ENCODE measurements at regions not wholly inside any gene's neighbourhood (a gene's known extent, or its start where the extent isn't known, plus 50 kb on each side); places are given as distances from the start of the nearest gene placed in this dataset.

DNA sequence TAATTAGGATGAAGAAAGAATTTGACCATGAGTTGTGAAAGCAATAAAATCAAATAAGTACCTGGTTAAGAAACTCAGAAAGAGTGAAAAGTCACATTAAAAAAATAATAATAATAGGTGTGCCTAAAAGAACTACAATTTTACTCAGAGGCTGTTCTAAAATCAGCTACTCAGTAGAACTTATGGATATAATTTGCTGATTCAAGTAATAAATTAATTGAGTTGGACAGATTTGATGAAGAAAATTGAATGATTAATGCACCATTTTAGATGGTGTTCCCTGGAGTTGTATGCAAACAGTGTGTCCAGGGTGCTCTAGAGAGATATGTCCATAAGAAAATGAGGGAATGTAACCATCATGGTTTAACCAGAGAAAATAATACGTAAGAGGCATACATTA is 2852.5 kb downstream of the PCDH9 start:
- no peak for DNase-seq (ENCODE audit: low read depth in 2 of 3, low spot score in 1 of 3)

DNA sequence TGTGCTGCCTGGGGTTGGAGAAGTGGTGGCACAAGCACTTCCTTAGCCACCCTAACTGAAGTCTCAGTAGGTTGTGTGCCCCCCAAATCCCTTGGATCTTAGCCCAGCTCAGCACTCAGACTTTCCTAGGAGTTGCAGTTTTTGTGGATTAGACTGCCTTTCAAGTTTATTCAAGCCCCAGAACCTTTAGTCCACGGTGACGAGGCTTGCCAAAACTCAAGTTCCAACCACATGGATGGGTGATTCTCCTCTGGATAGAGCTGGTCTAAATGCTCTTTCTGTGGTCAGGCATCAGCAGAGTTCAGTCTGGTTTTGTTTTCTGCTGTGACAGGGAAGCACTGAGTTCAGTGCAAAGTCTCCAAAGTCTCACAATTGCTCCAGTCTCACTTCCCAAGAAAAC is 2858.7 kb downstream of the PCDH9 start:
- DNase-seq (ENCODE audit: low read depth in 2 of 3, low spot score in 1 of 3) = no peak

DNA sequence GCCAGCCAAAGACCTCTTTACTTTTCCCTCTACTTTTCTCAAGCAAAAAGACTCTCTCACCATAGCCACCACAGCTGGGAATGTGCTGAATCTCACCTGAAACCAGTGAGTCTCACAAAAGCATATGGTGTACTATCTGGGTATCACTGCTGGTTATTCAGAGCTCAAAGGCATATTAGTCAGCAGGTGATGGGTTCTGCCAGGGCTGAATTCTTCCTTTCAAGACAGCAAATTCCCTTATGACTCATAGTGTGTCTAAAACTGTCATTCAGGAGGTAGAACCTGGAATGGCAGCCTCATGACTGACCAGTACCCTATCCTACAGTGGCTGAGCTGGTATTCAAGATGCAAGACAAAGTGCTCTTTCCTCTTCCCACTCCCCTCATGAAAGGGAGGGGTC is 2859.1 kb downstream of the PCDH9 start:
- DNase-seq (ENCODE audit: low read depth in 2 of 3, low spot score in 1 of 3) = no peak

DNA sequence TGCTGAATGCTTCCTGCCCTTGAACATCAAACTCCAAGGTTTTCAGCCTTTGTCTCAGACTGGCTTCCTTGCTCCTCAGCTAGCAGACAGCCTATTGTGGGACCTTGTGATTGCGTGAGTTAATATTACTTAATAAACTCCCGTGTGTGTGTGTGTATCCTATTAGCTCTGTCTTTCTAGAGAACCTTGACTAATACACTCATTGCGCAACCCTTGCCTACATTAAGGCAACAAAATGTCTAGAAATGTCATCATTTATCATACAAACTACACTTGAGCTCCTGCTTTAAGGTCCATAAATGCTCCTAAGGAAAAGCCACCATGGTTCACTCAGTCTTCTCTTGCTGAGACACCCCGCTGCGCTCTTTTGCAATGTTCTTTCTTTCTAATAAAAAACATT is 2861.0 kb downstream of the PCDH9 start:
- no peak for DNase-seq (ENCODE audit: low read depth in 2 of 3, low spot score in 1 of 3)

DNA sequence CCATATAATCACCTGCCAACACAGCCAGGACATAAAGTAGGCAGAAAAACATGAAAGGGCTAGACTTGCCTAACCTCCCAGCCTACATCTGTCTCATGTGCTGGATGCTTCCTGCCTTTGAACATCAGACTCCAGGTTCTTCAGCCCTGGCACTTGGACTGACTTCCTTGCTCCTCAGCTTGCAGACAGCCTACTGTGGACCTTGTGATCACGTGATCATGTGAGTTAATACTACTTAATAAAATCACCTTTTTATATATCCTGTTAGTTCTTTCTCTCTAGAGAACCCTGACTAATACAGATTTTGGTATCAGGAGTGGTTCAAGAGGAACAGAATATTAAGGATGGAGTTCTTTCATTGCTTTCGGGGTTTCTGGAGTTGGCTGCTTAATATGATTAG is 2867.6 kb downstream of the PCDH9 start:
- DNase-seq (ENCODE audit: low read depth in 2 of 3, low spot score in 1 of 3) = no peak

DNA sequence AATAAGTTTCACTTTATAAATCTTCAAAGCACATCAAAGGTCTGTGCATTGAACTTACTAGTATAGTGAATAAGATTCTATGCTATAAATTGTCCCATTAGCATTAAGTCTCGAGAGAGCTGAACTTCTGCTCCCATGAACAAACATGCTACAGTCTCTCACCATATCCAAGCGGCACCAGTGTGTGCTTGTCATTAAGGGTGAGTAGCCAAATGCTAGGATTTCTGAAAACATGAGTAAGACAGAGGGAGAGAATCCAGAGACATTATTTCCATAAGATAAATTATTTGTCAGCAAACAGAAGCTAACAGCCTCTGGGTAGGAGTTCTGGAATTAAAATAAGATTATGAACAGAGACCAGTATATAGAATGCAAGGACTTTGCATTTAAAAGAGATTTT is 2882.5 kb downstream of the PCDH9 start:
- no peak for DNase-seq (ENCODE audit: low read depth in 2 of 3, low spot score in 1 of 3)

DNA sequence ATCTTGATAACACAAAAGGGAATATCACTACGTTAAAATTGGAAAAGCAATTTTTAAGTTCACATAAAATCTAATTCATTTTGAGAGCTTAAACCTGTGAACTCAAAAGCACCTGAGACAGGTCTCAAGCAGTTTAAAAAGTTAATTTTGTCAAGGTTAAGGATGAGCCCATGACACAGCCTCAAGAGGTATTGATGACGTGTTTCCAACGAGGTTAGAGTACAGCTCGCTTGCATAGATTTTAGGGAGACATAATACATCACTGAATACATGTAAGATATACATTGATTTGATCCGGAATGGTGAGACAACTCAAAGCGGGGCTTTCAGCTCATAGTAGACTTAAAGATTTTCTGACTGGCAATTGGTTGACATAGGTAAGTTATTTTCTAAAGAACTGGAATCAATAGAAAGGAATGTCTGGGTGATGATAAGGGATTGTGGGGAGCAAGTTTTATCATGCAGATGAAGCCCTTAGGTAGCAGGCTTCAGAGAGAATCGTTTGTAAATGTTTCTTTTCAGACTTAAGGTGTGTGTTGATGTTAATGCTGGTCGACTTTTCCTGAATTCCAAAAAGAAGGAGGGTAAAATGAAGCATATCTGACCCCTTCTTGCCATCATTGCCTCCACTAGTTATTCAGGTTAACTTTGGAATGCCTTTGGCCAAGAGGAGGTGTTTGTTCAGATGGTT is 2890.6 kb downstream of the PCDH9 start:
- no peak for DNase-seq (ENCODE audit: low read depth in 2 of 3, low spot score in 1 of 3)

DNA sequence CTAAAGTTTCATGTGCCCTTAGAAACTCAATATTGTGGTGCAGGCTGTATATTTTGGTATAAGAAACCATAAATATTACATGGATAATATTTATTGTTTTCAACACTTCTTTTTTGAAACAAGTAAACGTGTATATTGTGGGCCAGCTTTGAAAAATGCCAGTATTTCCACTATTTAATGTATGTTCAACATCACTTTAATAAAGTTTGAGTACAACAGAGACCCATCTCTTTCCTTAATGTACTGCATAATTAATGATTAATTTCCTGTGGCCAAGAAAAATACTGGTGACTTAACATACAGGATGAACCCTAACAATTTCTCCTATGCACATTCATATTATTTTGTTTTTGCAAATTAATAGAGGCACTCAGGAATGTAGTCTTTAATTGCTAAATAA is 2891.5 kb downstream of the PCDH9 start:
- DNase-seq (ENCODE audit: low read depth in 2 of 3, low spot score in 1 of 3) = no peak

DNA sequence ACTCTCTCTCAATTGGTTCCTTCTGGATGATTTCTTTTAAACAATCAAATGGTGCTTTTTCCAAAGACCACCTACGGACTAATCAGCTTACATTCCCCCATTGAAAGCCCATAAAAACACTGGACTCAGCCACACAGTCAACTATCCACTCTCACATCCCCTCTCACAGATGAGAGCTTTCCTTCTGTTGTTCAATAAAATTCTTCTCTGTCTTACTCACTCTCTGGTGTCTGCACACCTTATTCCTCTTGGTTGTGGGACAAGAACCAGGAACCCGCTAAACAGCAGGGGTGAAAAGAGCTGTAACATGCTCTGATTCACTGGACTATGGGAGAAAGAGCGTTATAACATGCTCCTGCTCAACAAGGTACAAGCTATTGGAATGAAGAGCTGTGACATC is 2896.2 kb downstream of the PCDH9 start:
- no peak for DNase-seq (ENCODE audit: low read depth in 2 of 3, low spot score in 1 of 3)

DNA sequence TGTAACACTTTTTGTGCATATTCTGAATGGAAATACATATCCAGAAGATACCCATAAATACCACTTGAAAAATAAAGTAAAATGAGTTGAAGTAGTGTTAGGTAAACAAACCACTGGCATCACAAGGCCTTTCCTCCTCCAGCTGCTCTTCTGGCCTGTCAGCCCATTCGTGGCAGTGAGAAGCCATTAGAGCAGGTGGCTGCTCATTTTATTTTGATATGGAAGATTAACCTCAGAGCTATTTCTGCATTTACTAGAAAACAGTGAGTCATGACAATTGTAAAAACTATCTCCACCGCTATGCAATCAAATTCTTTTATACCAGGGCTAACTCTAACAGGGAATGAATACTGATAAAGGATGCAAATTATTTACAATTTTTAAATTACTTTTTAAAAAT is 2898.1 kb downstream of the PCDH9 start:
- no peak for DNase-seq (ENCODE audit: low read depth in 2 of 3, low spot score in 1 of 3)

DNA sequence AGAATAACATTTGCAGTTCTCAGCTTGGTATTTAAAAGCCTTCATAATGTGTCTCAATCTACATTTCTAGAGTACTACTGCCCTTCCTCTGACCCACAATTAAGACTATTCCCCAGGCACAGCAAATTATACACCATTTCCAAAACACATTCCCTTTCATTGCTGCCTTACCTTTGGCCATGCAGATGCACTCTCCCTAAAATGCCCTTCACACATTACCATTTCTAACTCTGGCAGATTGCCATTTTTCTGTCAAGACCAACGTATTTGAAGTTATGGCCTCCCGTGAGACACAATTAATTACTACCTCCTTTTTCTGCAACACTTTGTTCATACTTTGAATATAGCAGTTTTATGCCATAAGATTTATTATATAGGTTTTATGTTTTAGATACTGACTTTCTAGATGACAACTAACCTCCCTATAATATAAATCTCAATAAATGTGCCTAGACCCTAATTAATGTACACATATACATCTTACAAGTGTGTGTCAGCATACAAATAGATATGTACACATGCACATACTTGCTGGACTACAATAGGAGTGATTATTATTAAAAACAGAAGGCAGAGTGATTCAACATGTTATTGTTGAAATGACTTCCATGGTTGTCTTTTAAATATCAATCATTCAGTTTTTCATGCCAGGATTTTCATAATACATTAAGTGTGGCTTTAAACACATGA is 2902.5 kb downstream of the PCDH9 start:
- DNase-seq (ENCODE audit: low read depth in 2 of 3, low spot score in 1 of 3) = no peak

DNA sequence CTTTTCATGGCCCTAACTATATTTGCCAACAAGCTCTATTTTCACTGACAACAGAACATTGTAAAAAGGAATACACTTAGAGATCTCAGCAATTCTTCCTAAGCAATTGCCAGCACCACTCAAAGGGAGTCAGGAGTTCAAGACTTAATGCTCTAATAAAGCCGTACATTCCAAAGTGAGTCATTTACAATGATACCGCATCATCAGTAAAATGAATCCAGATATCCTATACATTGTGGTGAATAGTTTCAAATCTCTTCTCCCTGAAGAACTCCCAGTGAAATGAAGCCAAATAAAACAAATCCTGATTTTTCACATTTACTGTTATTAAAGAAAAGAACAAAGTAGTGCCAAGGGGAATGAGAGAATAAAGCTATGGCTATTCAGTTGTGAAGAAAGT is 2898.7 kb upstream of the PCDH20 start:
- DNase-seq (ENCODE audit: low read depth in 2 of 3, low spot score in 1 of 3) = no peak

DNA sequence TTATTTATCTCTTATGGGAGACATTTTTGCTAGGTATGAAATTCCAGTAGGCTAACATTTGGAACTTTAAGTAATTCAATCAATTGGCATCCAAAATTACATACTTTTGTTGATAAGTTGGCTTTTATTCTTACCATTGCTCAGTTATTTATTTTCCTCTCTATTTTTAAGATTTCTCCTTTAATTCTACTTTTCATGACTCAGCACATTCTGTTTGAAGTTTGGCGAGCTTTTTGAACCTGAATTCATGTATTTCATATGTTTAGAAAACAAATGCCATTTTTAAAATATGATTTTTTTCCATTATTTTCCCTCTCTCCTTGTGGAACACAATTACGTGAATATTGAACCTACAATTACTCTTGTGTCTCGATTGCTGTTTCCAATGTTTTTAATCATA is 2896.3 kb upstream of the PCDH20 start:
- DNase-seq (ENCODE audit: low read depth in 2 of 3, low spot score in 1 of 3) = no peak

DNA sequence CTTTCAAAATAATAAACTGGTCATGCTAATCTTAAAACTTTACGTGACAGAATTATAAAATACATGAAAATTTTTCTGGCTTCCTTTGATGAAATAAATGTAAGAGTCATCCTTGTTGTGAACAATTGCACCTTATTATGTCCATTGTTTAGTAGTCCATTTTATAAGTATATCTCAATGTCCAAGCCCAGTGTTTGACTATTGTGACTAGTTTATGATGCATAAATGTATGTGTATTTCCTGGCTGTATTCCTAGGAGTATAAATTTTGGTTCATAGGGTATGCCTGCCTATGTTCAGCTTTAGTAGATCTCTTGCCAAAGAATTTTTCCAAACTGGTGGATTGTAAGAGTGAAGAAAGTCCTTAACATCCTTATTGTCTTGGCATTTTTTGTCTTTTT is 2895.5 kb upstream of the PCDH20 start:
- DNase-seq (ENCODE audit: low read depth in 2 of 3, low spot score in 1 of 3) = no peak

DNA sequence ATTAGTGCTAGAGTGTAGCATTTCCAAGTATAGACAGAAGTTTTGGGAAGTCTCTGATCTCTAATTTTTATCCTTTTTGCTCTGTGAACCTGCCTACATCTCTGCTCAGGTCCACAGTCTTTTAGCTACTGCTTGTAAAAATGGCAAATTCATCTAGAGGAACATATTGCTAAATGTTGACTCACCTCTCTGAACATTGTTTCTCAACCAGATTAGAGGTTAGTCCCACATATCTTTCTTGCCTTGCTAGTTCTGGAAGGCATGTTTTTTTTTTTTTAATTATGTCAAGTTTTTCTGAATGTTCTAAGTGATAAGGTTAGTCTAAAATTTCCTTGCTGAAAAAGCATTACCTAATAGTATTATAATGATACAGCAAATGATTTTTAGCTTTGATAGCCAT is 2889.6 kb upstream of the PCDH20 start:
- no peak for DNase-seq (ENCODE audit: low read depth in 2 of 3, low spot score in 1 of 3)

DNA sequence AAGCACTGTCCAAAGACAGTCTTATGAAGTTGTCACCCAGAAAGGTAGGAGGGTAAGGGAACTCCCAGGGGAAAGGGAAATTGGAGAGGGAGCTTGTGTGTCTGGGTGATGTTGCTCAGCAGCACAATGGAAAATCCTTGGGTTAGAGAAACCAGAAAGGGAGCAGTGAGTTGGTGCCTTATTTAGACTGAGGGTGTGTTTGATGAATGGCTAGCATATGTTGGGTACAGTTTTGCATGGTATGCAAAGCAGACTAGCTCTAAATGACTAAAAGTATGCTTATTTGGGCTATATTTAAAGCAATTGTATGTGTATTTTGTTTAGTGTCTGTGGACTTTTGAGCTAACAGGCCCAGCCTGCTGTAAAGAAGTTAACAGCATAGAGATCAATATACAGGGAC is 2884.6 kb upstream of the PCDH20 start:
- DNase-seq (ENCODE audit: low read depth in 2 of 3, low spot score in 1 of 3) = no peak

DNA sequence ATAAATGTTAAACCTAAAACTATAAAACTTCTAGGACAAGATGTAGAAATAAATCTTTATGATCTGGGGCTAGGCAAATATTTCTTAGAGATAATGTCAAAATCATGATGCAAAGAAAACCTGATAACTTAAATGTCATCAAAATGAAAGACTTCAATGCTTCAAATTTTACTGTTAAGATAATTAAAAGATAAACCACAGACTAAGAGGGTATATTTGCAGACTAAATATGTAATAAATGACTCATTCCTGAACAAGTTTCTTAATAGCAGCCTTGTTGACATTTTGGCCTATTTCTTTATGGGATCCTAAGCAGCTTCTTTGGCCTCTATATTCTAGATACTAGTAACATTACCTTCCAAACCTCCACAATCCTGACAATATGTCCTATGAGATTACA is 2878.3 kb upstream of the PCDH20 start:
- DNase-seq (ENCODE audit: low read depth in 2 of 3, low spot score in 1 of 3) = no peak

DNA sequence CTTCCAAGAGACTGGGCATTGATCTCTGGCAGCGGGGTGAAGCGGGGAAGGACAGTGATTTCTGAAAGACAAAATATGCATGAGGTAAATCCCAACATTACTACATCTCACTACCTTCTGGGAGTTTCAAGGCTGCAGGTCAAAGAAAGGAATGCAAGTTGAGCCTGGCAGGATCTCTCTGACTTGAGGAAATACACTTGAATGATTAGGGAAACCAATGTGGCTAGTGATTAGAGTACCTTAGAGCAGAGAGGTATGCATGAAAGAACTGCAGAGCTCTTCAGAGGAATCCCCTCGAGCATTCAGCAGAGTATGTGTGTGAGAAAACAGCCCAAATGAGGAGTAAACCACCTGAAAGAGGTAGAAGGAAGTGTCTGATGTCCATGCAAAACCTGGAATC is 2874.1 kb upstream of the PCDH20 start:
- DNase-seq (ENCODE audit: low read depth in 2 of 3, low spot score in 1 of 3) = no peak

DNA sequence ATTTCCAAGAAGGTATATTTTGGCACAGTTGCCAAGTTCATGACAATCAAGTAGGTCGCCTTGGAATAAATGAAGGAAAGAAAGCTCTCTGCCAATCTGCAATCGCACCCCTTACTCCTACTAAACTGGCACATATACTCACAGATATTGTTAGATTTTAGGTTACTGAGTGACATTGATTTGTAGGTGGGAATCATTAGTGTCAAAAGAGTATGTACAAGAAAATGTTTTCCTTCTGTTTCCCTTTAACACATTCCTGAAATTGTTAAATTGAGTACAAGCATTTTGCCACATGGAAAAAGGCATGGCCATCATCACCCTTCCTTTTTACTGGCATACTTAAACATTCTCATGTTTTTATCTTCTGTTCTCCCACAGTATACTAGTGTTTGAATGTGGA is 2868.3 kb upstream of the PCDH20 start:
- no peak for DNase-seq (ENCODE audit: low read depth in 2 of 3, low spot score in 1 of 3)

DNA sequence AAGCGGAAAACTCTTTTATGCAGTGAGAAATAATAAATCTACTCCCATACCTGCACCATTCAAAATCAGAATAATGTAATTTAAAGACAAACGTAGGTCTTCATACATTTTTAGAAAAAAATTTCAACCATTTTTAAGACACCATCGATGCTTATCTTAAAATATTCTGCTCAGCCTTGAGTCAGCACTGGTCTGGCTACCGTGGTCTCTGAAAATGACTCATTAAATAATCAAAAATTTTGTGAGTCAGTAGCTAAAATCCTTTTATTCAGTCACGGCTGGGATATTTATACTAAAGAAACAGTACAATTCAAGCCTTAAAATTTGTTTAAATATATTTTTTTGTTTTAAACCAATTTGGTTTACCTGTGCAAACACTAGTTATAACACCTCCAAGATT is 2862.8 kb upstream of the PCDH20 start:
- no peak for DNase-seq (ENCODE audit: low read depth in 2 of 3, low spot score in 1 of 3)

DNA sequence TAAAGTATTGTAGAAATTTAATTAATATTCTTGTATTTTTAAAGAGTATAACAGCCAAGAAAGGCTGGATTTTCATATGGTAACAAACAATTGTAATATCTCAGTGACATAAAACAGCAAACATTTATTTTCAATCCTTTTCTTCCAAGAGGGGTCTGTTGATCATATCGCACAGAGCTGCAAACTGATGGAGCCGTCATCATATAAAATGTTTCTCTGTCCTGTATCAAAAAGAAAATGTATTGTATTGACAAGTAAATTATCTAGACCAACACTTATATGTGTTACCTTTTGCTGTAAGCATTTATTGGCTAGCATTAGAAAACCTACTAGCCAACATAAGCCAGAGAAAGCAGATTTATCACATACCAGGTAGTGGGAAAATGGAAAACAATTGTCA is 2861.4 kb upstream of the PCDH20 start:
- DNase-seq (ENCODE audit: low read depth in 2 of 3, low spot score in 1 of 3) = no peak

DNA sequence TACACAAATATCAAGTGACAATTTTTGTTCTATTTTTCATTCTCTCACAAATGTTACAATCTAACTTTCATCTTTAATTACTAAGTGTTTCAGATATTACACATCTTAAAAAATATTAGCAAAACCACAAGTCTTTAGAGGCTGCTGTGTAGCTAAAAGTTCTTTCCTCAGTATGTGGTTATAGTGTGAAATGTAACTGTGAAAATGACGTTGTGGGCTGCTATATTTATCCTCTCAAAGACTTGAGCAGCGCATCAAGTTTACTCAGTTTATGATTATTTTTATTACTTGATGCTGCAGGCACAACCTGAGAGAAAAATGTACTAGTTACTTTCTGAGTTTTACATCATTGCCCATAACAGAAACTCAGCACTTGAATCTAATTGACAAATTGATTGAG is 2860.6 kb upstream of the PCDH20 start:
- DNase-seq (ENCODE audit: low read depth in 2 of 3, low spot score in 1 of 3) = no peak

DNA sequence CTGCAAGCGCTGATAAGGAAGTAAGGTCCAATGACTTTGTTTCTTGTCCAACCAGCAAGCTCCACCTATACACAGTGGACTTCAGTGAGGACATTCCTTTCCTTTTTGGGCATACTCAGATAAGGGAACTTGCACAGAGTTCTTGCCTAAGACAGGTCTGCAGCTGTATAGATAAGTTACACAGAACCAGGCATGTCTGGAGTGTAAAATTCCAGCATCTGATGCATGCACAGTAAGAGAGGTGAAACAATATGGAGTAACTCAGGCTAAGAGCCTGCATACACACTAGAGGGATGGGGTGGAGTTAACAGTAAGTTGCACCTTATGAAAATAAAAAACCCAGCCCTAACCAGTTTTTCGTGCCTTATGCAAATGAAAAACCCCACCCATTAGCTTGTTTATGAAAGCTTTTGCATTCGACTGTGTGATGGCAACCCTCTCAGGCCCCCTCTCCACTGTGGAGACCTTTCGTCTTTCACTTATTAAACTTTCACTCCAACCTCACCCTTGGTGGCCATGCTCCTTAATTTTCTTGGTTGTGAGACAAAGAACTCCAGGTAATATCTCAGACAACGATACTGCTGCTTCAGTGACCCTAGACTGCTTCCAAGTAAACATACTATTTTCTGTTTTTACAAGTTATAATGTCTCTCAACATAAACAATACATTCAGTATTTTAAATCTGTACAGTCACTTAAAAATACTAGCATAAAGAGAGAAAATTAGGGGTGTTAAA is 2859.0 kb upstream of the PCDH20 start:
- DNase-seq (ENCODE audit: low read depth in 2 of 3, low spot score in 1 of 3) = no peak
